BLaER1 (cell line): ENCODE measurements at regions not wholly inside any gene's neighbourhood (a gene's known extent, or its start where the extent isn't known, plus 50 kb on each side); places are given as distances from the start of the nearest gene placed in this dataset.
A peak's percentile ranks its signal among the peaks of the same experiment; 100 is the strongest.

Experiments
- H3K27ac ChIP-seq: shearing (Covaris generic); formaldehyde crosslinking; 2 replicates; pipeline ENCODE4 v1.8.1; 2022
- H3K27me3 ChIP-seq: shearing (Covaris generic); formaldehyde crosslinking; 2 replicates; pipeline ENCODE4 v1.8.1; 2022
- H3K36me3 ChIP-seq: shearing (Covaris generic); formaldehyde crosslinking; 2 replicates; pipeline ENCODE4 v1.8.1; 2022
- H3K4me1 ChIP-seq: shearing (Covaris generic); formaldehyde crosslinking; 2 replicates; pipeline ENCODE4 v1.8.1; 2022
- H3K4me2 ChIP-seq: shearing (Covaris generic); formaldehyde crosslinking; 2 replicates; pipeline ENCODE4 v1.8.1; 2022
- H3K4me3 ChIP-seq: shearing (Covaris generic); formaldehyde crosslinking; 2 replicates; pipeline ENCODE4 v1.8.1; 2022
- H3K9ac ChIP-seq: shearing (Covaris generic); formaldehyde crosslinking; 2 replicates; pipeline ENCODE4 v1.8.1; 2022
- H3K9me3 ChIP-seq: shearing (Covaris generic); formaldehyde crosslinking; 2 replicates; pipeline ENCODE4 v1.8.1; 2022
- H4K20me1 ChIP-seq: shearing (Covaris generic); formaldehyde crosslinking; 2 replicates; pipeline ENCODE4 v1.8.1; 2022
- Cebpa-rat ChIP-seq: shearing (Covaris generic); IDR thresholded peaks from 2 replicates; pipeline ENCODE4 v1.8.1; 2022

DNA sequence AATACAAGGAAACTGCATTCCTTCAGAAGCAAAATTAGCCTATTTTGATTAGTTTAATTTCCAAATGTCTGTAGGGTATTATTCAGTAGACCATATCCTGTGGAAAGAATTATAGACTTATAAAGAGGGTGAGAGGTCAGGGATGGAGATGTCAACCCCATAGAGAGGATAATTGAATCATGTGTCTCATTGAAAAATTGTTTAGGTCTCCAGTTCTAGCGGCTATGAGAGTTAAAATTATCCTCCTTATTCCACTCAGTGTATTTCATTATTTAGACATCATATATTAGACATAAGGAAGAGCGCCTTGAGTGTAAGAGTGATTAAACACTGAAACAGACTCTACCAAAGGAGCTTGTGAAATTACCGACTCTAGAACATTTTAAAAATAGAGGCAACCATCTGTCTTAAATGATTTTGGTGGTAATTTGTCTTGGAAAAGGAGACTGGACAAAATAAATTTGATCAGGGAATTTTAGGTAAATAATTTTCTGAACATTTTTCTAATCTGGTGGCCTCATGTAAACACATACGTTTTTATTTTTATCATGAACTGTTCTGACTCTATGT, 654.4 kb upstream of the TENM3 start:
- Histone ChIP-seq H3K9ac (no peak overlapping the region), H3K4me1 (peaks cover 17% of the 10 kb centered on the region), H3K36me3 (no peaks in the 10 kb centered on the region), H4K20me1 (no peaks in the 10 kb centered on the region), H3K27me3 (no peaks in the 10 kb centered on the region), H3K9me3 (no peaks in the 10 kb centered on the region), H3K4me2 (no peak overlapping the region), H3K27ac (no peak overlapping the region), H3K4me3 (no peak overlapping the region)
- no peak for TF ChIP-seq Cebpa-rat

DNA sequence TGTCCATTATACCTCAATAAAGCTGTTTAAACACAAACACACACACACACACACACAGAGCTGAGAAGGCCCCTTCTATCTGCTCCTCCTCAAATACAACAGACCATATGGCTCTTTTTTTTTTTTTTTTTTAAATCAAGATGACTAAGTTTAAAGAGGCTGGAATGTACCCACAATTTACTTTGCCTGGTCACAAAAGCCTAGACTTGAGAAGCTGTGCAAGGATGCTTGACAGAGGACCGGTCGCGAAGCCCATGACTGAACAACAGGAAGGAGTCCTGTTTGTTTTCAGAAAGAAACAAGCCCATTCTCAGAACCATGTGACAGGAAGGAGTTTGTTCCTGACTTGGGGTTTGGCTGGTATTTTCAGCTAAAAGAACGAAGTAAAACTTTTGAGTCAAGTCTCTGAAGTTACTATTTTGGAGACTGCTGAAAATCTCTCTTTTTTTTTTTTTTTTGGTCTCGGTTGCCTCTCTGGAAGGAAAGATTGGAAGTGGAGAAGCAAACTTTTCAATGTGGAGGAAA, 650.9 kb upstream of the TENM3 start:
- Histone ChIP-seq H3K9ac (no peak overlapping the region), H3K9me3 (no peaks in the 10 kb centered on the region), H3K4me1 (peaks cover 17% of the 10 kb centered on the region), H4K20me1 (no peaks in the 10 kb centered on the region), H3K27ac (no peak overlapping the region), H3K27me3 (no peaks in the 10 kb centered on the region), H3K4me2 (peak overlapping the region; percentile 32), H3K4me3 (no peak overlapping the region), H3K36me3 (no peaks in the 10 kb centered on the region)
- TF ChIP-seq Cebpa-rat, result no peak

DNA sequence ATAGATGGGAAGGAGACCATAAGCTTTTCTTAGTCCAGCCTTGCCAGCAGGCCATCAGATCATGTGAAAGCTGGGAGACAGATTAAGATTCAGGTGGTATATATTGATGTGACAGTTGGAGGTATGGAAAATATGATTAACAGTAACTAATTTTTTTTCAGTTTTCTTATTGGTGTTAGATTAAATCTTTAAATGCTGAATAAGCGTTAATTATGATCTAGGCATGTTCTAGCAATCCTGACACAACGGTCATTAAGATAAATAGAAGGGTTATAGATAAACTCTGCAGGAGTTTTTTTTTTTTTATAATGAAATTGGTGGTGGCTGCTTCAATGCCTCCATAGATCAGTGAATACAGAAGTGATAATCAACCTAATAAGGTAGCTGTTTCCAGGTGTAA, 649.5 kb upstream of the TENM3 start:
- H3K9me3 ChIP-seq, result no peaks in the 10 kb centered on the region
- H3K27ac ChIP-seq, result no peak overlapping the region
- peaks cover 17% of the 10 kb centered on the region for H3K4me1 ChIP-seq
- no peaks in the 10 kb centered on the region for H4K20me1 ChIP-seq
- H3K4me3 ChIP-seq, result no peak overlapping the region
- no peak overlapping the region for H3K4me2 ChIP-seq
- no peaks in the 10 kb centered on the region for H3K27me3 ChIP-seq
- no peaks in the 10 kb centered on the region for H3K36me3 ChIP-seq
- TF ChIP-seq Cebpa-rat, result no peak
- H3K9ac ChIP-seq, result no peak overlapping the region

DNA sequence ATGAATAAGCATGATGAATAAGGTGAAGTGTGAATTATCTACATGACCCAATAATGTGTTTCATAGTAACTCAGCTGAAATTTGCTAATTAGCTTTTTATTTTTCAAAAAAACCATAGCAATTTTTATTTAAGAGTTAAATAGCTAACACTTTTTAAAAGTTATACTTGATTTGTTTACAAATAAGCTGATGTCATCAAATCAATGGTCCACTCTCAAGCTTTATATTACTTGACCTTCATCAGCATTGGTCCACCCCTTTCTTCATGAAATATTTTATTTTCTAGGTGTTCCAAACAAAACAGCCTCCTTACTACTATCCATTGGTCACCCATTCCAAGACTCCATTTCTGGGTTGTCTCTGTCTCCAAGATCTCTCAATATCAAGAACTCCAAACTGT, 649.0 kb upstream of the TENM3 start:
- no peaks in the 10 kb centered on the region for H4K20me1 ChIP-seq
- peaks cover 17% of the 10 kb centered on the region for H3K4me1 ChIP-seq
- H3K27ac ChIP-seq, result no peak overlapping the region
- no peak overlapping the region for H3K4me2 ChIP-seq
- no peaks in the 10 kb centered on the region for H3K27me3 ChIP-seq
- no peak overlapping the region for H3K9ac ChIP-seq
- no peak for TF ChIP-seq Cebpa-rat
- H3K4me3 ChIP-seq, result no peak overlapping the region
- no peaks in the 10 kb centered on the region for H3K9me3 ChIP-seq
- no peaks in the 10 kb centered on the region for H3K36me3 ChIP-seq

DNA sequence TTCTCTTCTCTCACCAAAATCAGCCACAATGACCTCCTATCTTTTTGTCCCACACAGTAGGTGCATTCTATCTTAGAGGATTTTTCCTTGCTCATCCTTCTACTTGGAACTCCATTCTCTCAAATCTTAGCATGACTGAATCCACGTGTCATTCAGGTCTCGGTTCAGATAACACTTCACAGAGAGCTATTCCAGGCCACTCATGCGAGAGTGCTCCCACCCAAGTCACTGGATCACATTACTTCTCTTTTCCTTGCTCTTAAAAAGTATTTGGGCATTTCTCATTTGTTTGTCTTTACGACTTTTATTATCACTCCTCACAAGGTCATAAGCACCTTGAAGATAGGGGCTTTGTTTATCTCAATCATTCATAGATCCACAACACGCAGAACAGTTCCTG, 647.5 kb upstream of the TENM3 start:
- Histone ChIP-seq H3K4me1 (peaks cover 17% of the 10 kb centered on the region), H3K36me3 (no peaks in the 10 kb centered on the region), H3K27me3 (no peaks in the 10 kb centered on the region), H4K20me1 (no peaks in the 10 kb centered on the region), H3K4me2 (no peak overlapping the region), H3K27ac (no peak overlapping the region), H3K9me3 (no peaks in the 10 kb centered on the region), H3K9ac (no peak overlapping the region), H3K4me3 (no peak overlapping the region)
- no peak for TF ChIP-seq Cebpa-rat

DNA sequence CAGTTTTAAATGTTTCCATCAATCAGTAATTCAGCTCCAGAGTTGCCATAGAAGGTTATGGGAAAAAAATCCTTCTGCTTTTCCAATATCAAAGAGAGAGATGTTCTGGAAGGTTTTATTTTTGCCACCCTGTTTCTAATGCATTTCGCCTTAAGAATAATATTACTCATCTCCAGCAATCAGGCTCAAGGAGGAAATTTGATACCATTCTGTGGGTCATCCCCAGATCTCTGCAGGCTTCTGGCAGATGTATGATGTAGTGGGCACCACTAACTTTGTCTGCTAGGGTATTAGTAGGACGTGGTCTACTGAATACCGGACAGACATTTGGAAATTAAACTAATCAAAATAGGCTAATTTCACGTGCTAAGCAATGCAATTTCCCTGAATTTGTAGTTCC, 645.4 kb upstream of the TENM3 start:
- H3K4me3 ChIP-seq, result no peak overlapping the region

DNA sequence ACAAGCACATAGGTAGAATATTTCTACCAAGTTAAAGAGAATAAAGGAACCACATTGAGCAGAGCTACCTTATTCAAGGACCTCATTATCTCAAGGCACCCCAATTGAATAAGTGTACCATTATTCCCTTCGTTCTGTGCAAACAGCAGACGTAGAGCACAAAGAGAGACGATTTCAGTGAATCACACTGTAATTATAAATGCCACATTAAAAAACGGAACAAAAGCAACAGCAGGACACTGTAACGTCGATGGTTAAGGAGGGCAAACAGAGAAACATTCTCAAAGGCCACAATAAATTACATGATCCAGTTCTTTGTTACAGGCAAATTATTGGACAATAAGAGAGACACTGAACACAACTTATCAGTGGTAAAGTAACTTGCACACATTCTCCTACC, 644.1 kb upstream of the TENM3 start:
- Histone ChIP-seq H3K27me3 (no peaks in the 10 kb centered on the region), H3K9ac (no peak overlapping the region), H3K27ac (no peak overlapping the region), H3K9me3 (no peaks in the 10 kb centered on the region), H3K4me1 (no peaks in the 10 kb centered on the region), H3K36me3 (no peaks in the 10 kb centered on the region), H3K4me2 (no peak overlapping the region), H4K20me1 (no peaks in the 10 kb centered on the region), H3K4me3 (no peak overlapping the region)
- TF ChIP-seq Cebpa-rat, result no peak

More for the DNA sequence above, 645.4 kb upstream of the TENM3 start:
- no peaks in the 10 kb centered on the region for H3K27me3 ChIP-seq
- no peaks in the 10 kb centered on the region for H3K36me3 ChIP-seq
- no peak for TF ChIP-seq Cebpa-rat
- H3K27ac ChIP-seq, result no peak overlapping the region
- no peaks in the 10 kb centered on the region for H4K20me1 ChIP-seq
- peaks cover 3% of the 10 kb centered on the region for H3K4me1 ChIP-seq
- H3K4me2 ChIP-seq, result no peak overlapping the region
- no peak overlapping the region for H3K9ac ChIP-seq
- H3K9me3 ChIP-seq, result no peaks in the 10 kb centered on the region

DNA sequence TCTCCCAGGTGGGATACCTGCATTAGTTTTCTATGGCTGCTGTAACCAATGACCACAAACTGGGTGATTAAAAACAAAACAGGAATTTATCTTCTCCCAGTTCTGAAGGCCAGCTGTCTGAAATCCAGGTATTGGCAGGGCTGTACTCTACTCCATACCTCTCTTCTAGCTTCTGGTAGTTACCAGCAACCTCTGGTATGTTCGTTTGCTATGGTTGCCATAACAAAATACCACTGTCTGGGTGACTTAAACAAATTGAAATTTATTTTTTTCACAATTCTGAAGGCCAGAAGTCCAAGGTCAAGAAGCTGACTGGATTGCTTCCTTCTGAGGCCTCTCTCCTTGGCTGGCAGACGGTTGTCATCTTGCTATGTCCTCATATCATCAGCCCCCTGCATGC, 642.1 kb upstream of the TENM3 start:
- Histone ChIP-seq H3K4me1 (no peaks in the 10 kb centered on the region), H3K27ac (no peak overlapping the region)

DNA sequence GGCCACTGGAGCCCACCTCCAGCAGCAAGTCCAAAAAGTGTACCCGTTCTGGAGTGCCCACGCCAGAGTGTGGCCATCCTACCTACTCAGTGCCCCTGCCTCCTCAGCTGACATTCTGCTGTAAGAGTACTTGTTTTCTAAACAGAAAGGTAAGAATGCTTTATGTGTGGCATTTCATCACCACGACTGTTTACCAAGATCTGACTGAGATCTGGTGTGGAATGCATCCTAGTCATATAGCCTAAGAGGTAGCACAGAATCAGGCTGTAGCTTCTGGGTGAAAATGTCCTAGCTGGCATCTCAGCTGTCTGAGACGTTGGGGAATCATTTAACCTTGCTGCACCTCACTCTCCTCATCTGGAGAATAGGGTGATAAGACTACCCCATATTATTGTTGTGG, 638.7 kb upstream of the TENM3 start:
- Histone ChIP-seq H3K27ac (no peak overlapping the region), H3K36me3 (no peaks in the 10 kb centered on the region), H3K4me3 (no peak overlapping the region), H3K9me3 (no peaks in the 10 kb centered on the region), H4K20me1 (no peaks in the 10 kb centered on the region), H3K27me3 (no peaks in the 10 kb centered on the region), H3K4me1 (no peaks in the 10 kb centered on the region), H3K4me2 (no peak overlapping the region), H3K9ac (no peak overlapping the region)
- no peak for TF ChIP-seq Cebpa-rat

More for the DNA sequence above, 642.1 kb upstream of the TENM3 start:
- no peaks in the 10 kb centered on the region for H3K36me3 ChIP-seq
- no peak overlapping the region for H3K9ac ChIP-seq
- H3K9me3 ChIP-seq, result no peaks in the 10 kb centered on the region
- TF ChIP-seq Cebpa-rat, result no peak
- no peak overlapping the region for H3K4me3 ChIP-seq
- no peaks in the 10 kb centered on the region for H3K27me3 ChIP-seq
- H3K4me2 ChIP-seq, result no peak overlapping the region
- no peaks in the 10 kb centered on the region for H4K20me1 ChIP-seq

DNA sequence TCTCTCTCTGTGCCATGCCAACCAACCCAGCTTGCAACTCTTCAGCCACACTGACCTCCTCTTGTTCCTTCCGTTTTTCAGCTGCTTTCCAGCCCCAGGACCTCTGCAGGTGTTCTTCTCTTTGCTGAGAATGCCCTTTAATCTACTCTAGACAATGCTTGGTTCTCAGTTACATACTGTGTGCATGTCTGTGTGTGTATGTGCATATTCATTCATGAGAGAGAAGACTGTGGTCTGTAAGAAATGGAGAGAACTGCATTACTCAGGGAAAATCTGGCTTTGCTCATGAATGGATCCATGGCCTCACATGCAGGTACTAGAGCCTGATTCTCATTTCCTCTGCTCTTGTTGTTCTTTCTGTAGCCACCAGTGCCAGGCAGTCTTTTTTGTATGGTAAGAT, 636.9 kb upstream of the TENM3 start:
- H3K4me1 ChIP-seq, result no peaks in the 10 kb centered on the region
- H3K4me2 ChIP-seq, result no peak overlapping the region
- no peak for TF ChIP-seq Cebpa-rat
- no peak overlapping the region for H3K27ac ChIP-seq
- H3K27me3 ChIP-seq, result no peaks in the 10 kb centered on the region
- H3K9me3 ChIP-seq, result no peaks in the 10 kb centered on the region
- no peaks in the 10 kb centered on the region for H4K20me1 ChIP-seq
- H3K36me3 ChIP-seq, result no peaks in the 10 kb centered on the region
- H3K9ac ChIP-seq, result no peak overlapping the region
- no peak overlapping the region for H3K4me3 ChIP-seq

DNA sequence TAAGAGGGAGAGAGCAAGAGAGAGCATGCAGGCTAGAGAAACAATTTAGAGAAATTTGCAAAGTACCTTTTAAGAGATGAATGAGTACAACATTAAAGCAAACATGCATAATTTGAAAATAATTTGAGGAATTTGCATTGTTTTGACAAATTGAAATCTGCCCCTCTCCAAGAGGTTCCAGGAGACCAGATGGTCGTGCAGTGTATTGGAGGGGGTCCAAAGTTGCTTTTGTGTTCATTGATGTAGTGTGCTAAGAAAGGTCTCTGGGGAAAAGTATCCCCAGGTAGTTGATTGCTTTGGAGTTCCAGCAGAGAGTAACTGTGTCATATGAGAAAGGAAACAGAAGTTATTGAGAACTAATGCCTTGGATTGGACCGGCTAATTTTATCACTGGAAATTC, 635.0 kb upstream of the TENM3 start:
- H3K9me3 ChIP-seq, result no peaks in the 10 kb centered on the region
- H3K4me1 ChIP-seq, result no peaks in the 10 kb centered on the region
- H3K36me3 ChIP-seq, result no peaks in the 10 kb centered on the region
- no peaks in the 10 kb centered on the region for H4K20me1 ChIP-seq
- TF ChIP-seq Cebpa-rat, result no peak
- no peak overlapping the region for H3K27ac ChIP-seq
- H3K9ac ChIP-seq, result no peak overlapping the region
- H3K4me3 ChIP-seq, result no peak overlapping the region
- no peak overlapping the region for H3K4me2 ChIP-seq
- no peaks in the 10 kb centered on the region for H3K27me3 ChIP-seq
